B cell (primary cell): ENCODE measurements at regions not wholly inside any gene's neighbourhood (a gene's known extent, or its start where the extent isn't known, plus 50 kb on each side); places are given as distances from the start of the nearest gene placed in this dataset.

Experiments used
- ATAC-seq: fragments of 200-7000 bp; cut with Tn5 transposase; one replicate; pipeline ENCODE4 v1.10.0; 2021; ENCODE audit warnings: low read depth, mild to moderate bottlenecking, moderate number of reproducible peaks, moderate library complexity
- CTCF ChIA-PET: fragments of 350-600 bp; sonication (Branson Sonifier 250); formaldehyde crosslinking; loops from one replicate; lab custom pipeline; 2021; ENCODE audit warnings: antibody characterized with exemption, inconsistent platforms; lab: Charles Lee
- POLR2A ChIA-PET: fragments of 350-600 bp; sonication (Branson Sonifier 250); formaldehyde crosslinking; loops from one replicate; lab custom pipeline; 2021; ENCODE audit warnings: antibody characterized with exemption; lab: Charles Lee
- DNase-seq: peaks from one replicate; pipeline ENCODE4 v3.0.0; 2013
- H2AFZ ChIP-seq: 2 replicates; pipeline ENCODE4 v1.6.1; 2012; ENCODE audit warnings: mild to moderate bottlenecking, low read depth, low read length; ENCODE audit not compliant: insufficient read depth, poor library complexity, severe bottlenecking
- H3K27ac ChIP-seq, 2 donors: 1 replicate in 1 of 2; 2 replicates in 1 of 2; pipeline ENCODE4 v1.5.1; 2012 to 2013; ENCODE audit warnings: low read length in 2 of 2, mild to moderate bottlenecking in 2 of 2, moderate library complexity in 1 of 2
- H3K27me3 ChIP-seq, 4 experiments: fragments of 200-600 bp in 1 of 4; sonication (generic) in 1 of 4; replicated peaks in 1 of 4; 1 replicate in 2 of 4; 2 replicates in 2 of 4; pipeline versions ENCODE4 v1.6.1 to v1.7.0; 2013 to 2016; ENCODE audit warnings: low read length in 3 of 4, mild to moderate bottlenecking in 2 of 4, mixed read lengths in 1 of 4, moderate library complexity in 1 of 4; ENCODE audit not compliant: insufficient read depth in 4 of 4, control insufficient read depth in 3 of 4; ENCODE audit errors: control extremely low read depth in 1 of 4
- H3K36me3 ChIP-seq, 2 experiments: replicated peaks in 1 of 2; 1 replicate in 1 of 2; 2 replicates in 1 of 2; pipeline versions ENCODE4 v1.6.1 to v1.7.1; 2013; ENCODE audit warnings: low read length in 1 of 2; ENCODE audit not compliant: insufficient read depth in 2 of 2, control insufficient read depth in 1 of 2; ENCODE audit errors: control extremely low read depth in 1 of 2, extremely low read depth in 1 of 2
- H3K4me1 ChIP-seq, 2 donors: fragments of 200-600 bp in 1 of 2; sonication (generic) in 1 of 2; 1 replicate in 1 of 2; 2 replicates in 1 of 2; pipeline versions ENCODE4 v1.5.1 to v1.6.1; 2013 to 2017; ENCODE audit warnings: low read length in 2 of 2; ENCODE audit not compliant: control insufficient read depth in 2 of 2, insufficient read depth in 2 of 2
- H3K4me2 ChIP-seq: replicated peaks from 2 replicates; pipeline ENCODE3; 2012; ENCODE audit warnings: mild to moderate bottlenecking, low read depth, low read length; ENCODE audit not compliant: poor library complexity, severe bottlenecking
- H3K4me3 ChIP-seq, 5 experiments: fragments of 200-600 bp in 1 of 5; sonication (generic) in 1 of 5; 1 replicate in 3 of 5; 2 replicates in 2 of 5; pipeline versions ENCODE4 v1.5.1 to v1.7.0; 2011 to 2016; ENCODE audit warnings: low read length in 4 of 5, mild to moderate bottlenecking in 4 of 5, low read depth in 2 of 5, control low read depth in 1 of 5, moderate library complexity in 1 of 5; ENCODE audit not compliant: insufficient read depth in 1 of 5; ENCODE audit errors: control extremely low read depth in 1 of 5, extremely low read depth in 1 of 5
- H3K79me2 ChIP-seq: fragments of 200-600 bp; sonication (generic); one replicate; pipeline ENCODE4 v1.6.0; 2016; ENCODE audit warnings: low read length; ENCODE audit not compliant: control insufficient read depth, insufficient read depth
- H3K9ac ChIP-seq: fragments of 200-600 bp; sonication (generic); 2 replicates; pipeline ENCODE4 v1.6.1; 2017; ENCODE audit warnings: mild to moderate bottlenecking, low read length, moderate library complexity
- H3K9me3 ChIP-seq, 3 donors: one replicate each; pipeline versions ENCODE4 v1.6.1 to v1.7.1; 2013; ENCODE audit warnings: low read length in 2 of 3; ENCODE audit not compliant: control insufficient read depth in 2 of 3, insufficient read depth in 1 of 3; ENCODE audit errors: control extremely low read depth in 1 of 3
- H4K20me1 ChIP-seq: 2 replicates; pipeline ENCODE4 v1.6.0; 2012; ENCODE audit warnings: mild to moderate bottlenecking, low read length; ENCODE audit not compliant: insufficient read depth, control insufficient read depth, poor library complexity, severe bottlenecking
- H3K27ac Mint-ChIP-seq: one replicate; pipeline ENCODE4 v1.8.0; 2021; ENCODE audit warnings: mixed read lengths
- H3K27me3 Mint-ChIP-seq: one replicate; pipeline ENCODE4 v1.8.0; 2021; ENCODE audit warnings: mixed read lengths
- H3K4me1 Mint-ChIP-seq: one replicate; pipeline ENCODE4 v1.8.0; 2021; ENCODE audit warnings: mixed read lengths
- H3K4me3 Mint-ChIP-seq: one replicate; pipeline ENCODE4 v1.8.0; 2021; ENCODE audit warnings: mixed read lengths
- H3K9me3 Mint-ChIP-seq: one replicate; pipeline ENCODE4 v1.8.0; 2022; ENCODE audit warnings: mixed read lengths; ENCODE audit not compliant: insufficient read depth
- EZH2 ChIP-seq: IDR thresholded peaks from 2 replicates; pipeline ENCODE4 v1.6.1; 2012; ENCODE audit warnings: borderline replicate concordance, low read depth, mild to moderate bottlenecking, moderate library complexity, low read length; ENCODE audit not compliant: insufficient read depth, poor library complexity, severe bottlenecking
- WGBS: methylation state at CpG from one replicate; pipeline ENCODE4 v1.1.5; 2013; ENCODE audit warnings: missing lambda C conversion rate; ENCODE audit not compliant: insufficient coverage; 5-methylcytosine and 5-hydroxymethylcytosine counted together
- intact Hi-C: fragments of 100-400 bp; cut with micrococcal nuclease; formaldehyde crosslinking; loops from one replicate; pipeline ENCODE4 v1.10.0; 2022
- TF ChIP-seq, protein P1 (sequence below): fragments of 200-600 bp; IDR thresholded peaks from one replicate; pipeline ENCODE4 v1.8.0; 2022; ENCODE audit warnings: antibody characterized with exemption, mild to moderate bottlenecking

DNA sequence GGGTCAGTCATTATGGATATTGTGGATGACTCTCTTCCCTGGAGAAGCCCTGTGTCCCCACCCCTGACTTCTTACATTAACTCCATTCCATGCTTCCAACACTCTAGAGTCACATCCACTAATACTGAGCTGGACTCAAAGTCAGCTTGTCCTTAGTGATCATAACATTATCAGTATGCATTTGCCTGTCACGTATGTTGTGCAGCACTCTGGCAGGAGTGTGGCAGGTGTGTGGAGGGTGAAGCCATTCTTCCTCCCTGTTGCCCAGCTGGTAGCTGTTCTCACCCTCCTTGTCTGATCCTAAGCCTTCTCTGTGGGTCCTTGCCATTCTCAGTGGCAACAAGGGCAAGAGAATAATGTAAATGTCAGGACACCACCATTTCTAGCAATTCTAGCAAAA is 334.1 kb upstream of the RAB6C start:
- H3K79me2 ChIP-seq: no peaks in the 10 kb centered on the region
- no peak for TF ChIP-seq EZH2
- TF ChIP-seq, protein P1, sequence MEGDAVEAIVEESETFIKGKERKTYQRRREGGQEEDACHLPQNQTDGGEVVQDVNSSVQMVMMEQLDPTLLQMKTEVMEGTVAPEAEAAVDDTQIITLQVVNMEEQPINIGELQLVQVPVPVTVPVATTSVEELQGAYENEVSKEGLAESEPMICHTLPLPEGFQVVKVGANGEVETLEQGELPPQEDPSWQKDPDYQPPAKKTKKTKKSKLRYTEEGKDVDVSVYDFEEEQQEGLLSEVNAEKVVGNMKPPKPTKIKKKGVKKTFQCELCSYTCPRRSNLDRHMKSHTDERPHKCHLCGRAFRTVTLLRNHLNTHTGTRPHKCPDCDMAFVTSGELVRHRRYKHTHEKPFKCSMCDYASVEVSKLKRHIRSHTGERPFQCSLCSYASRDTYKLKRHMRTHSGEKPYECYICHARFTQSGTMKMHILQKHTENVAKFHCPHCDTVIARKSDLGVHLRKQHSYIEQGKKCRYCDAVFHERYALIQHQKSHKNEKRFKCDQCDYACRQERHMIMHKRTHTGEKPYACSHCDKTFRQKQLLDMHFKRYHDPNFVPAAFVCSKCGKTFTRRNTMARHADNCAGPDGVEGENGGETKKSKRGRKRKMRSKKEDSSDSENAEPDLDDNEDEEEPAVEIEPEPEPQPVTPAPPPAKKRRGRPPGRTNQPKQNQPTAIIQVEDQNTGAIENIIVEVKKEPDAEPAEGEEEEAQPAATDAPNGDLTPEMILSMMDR: no peak
- H3K36me3 ChIP-seq: no peaks in the 10 kb centered on the region
- H3K4me1 ChIP-seq: no peaks in the 10 kb centered on the region
- H2AFZ ChIP-seq: no peak overlapping the region
- Mint-ChIP-seq H3K27me3 (no peaks in the 10 kb centered on the region), H3K4me3 (no peak overlapping the region), H3K9me3 (no peaks in the 10 kb centered on the region), H3K27ac (no peak overlapping the region), H3K4me1 (no peaks in the 10 kb centered on the region)
- H3K4me3 ChIP-seq: no peak overlapping the region
- H3K27me3 ChIP-seq: peaks cover 0 to 2% (median 0%) of the 10 kb centered on the region in 4 experiments
- ChIA-PET CTCF (no interaction called here), POLR2A (no interaction called here)
- no peak overlapping the region for H3K9ac ChIP-seq
- no peak overlapping the region for H3K4me2 ChIP-seq
- ATAC-seq (no peak), DNase-seq (no peak)
- WGBS: no CpG with 5 or more reads among the region's 1 CpG
- intact Hi-C loops: no loop called here
- H3K27ac ChIP-seq: no peak overlapping the region
- peaks cover 0 to 4% (median 0%) of the 10 kb centered on the region in 3 donors for H3K9me3 ChIP-seq
- no peaks in the 10 kb centered on the region for H4K20me1 ChIP-seq

- no peaks in the 10 kb centered on the region for H3K27me3 Mint-ChIP-seq
- no peak overlapping the region for H3K4me2 ChIP-seq
- 74% methylated on average over 5 of the region's 6 CpGs for WGBS
- intact Hi-C loops: no loop called here
- H3K79me2 ChIP-seq: no peaks in the 10 kb centered on the region
- H3K4me1 Mint-ChIP-seq: no peaks in the 10 kb centered on the region
- H3K9ac ChIP-seq: no peak overlapping the region
- ATAC-seq (no peak), DNase-seq (no peak)
- H3K4me3 ChIP-seq: no peak overlapping the region
- H3K36me3 ChIP-seq: no peaks in the 10 kb centered on the region
- H3K27ac Mint-ChIP-seq: no peak overlapping the region
- no peak overlapping the region for H3K4me3 Mint-ChIP-seq
- TF ChIP-seq, protein P1: no peak
- TF ChIP-seq EZH2: no peak
- CTCF ChIA-PET: no interaction called here
- H3K27ac ChIP-seq: no peak overlapping the region
- no peaks in the 10 kb centered on the region for H3K4me1 ChIP-seq
- no peaks in the 10 kb centered on the region for H4K20me1 ChIP-seq
- peaks cover 0 to 4% (median 0%) of the 10 kb centered on the region in 3 donors for H3K9me3 ChIP-seq
- H2AFZ ChIP-seq: no peak overlapping the region
- POLR2A ChIA-PET: no interaction called here
- no peaks in the 10 kb centered on the region for H3K9me3 Mint-ChIP-seq
- peaks cover 0 to 2% (median 0%) of the 10 kb centered on the region in 4 experiments for H3K27me3 ChIP-seq
Observed at GRCh38 chr2:129646107-129646506, 333.4 kb upstream of the RAB6C start.
